Myocyte (in vitro differentiated cells): ENCODE measurements at regions not wholly inside any gene's neighbourhood (a gene's known extent, or its start where the extent isn't known, plus 50 kb on each side); places are given as distances from the start of the nearest gene placed in this dataset.

Experiments
- DNase-seq: peaks from one replicate; pipeline ENCODE4 v3.0.0-alpha.2; 2012; ENCODE audit warnings: low read depth

DNA sequence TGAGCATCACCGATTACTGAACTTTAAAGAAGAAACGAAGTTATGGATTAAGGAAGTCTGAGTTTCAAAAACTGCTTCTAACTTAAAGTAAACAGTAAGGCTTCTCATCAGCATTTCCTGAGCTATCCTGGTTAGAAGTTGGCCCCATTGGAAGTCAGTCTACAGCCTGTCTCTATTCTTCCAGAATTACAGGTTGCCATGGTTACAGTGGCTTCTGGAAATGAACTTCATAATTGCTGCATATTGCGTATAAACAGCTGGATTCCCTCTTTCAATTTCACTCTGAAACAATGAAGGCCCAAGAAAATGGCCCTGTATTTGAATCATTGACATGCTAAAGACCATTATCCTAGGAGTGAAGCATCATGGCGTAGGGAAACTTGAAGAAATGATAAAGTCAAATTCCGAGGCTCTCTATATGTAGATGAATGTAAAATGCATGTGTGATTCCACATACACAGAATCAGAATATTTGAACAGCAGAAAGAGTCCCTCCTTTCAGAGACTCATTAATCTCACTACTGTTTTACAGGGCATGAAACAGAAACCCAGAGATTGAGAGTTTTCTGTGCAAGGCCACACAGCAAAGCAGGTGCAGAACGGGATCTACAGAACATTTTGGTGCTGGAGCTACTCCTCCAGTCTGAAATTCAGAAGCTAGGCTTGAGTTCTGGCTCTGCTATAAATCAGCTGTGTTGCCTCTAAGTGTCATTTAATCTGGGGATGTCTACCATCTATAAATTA is 856.4 kb upstream of the CELF4 start:
- DNase-seq = no peak

DNA sequence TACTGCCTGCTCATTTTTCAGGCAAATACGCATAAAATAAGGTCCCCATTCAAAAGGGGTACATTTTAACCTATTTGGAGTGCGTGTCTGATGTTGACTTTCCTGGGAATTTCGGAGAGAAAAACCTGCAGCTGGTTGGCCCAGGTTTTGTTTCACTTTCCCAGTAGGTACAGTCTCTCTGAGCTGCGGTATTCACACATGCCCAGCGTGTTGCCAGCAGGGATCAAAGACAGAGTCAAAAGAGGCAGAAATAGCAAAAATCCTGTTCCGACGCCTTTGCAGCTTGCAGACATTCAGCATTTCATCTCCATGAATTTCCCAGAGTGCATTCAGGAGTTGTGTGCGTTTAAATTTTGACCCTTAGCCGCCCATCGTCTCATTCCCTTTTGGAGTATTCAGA is 855.4 kb upstream of the CELF4 start:
- DNase-seq = no peak

- no peak for DNase-seq
These were observed 855.0 kb upstream of the CELF4 start for GRCh38 chr18:38420611-38421010.

DNA sequence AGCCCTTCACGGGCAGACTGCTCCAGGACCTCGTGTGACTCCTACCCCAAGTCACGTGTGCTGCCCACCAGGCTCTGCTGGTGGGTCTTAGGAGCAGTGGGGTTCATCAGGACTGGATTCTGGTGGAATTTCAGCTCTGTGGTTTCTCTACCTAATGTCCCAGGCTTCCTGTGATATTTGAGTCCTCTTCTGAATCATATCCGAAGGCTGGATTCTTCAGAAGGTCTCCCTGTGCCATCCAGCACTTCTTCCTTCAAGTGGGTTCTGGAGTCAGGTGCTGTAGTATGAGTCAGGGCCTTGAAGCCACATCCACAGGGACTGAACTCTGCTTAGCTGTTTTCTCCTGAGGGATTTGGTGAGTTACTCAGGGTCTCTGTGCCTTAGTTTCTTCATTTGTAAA is 850.2 kb upstream of the CELF4 start:
- DNase-seq = no peak

DNA sequence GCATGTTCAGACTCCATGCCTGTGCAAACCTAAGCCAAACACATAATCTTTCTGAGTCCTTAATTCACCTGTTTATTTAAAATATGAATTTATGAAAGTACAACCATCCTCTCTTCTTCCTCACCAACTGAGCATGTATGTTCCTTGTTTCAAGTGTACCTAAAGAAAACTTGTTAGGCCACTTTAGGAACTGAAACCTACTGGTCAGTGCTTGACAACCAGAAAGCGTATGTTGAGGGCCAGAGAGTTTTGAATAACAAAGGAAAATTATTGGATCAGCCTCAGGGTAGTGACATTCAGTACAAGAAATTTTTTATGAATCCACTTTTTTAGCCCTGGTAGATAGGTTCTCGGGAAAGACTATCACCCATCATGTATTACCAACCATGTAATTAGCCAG is 847.6 kb upstream of the CELF4 start:
- DNase-seq = no peak

DNA sequence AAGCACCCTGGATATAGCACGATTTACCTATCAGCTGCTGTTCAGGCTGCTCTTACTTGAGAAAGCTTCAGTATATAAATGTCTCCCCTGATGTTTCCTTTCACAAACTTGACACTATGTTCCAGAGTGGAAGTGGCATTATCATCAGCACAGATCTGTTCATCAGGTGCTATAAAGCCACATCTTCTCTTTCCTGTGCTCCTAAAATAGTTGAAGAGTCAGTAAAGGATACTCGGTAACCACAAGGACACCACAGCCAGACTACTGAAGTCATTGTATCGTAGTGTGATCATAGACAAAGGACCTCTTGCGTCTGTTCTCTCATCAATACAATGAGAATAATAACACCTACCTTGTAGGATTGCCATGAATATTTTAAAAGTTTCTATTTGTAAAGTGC is 841.0 kb upstream of the CELF4 start:
- no peak for DNase-seq

DNA sequence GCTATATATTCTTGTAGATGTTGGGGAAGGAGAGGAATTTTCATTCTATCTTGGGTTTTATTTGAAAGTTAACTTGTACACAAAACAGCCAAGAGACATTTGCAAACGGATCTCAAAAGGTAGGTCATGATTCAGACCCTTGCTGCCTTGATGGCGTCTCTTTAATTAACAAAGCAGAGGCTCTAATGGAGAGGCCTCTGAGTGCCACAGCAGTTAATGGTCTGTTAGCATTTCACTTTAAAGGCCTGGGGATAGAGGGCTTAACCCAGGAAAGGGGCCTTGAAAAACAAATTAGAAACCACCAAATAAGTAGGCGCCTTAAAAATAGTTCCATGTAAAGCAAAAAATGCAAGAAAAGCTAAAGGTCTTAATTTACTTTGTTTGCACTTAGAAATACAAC is 836.9 kb upstream of the CELF4 start:
- DNase-seq = no peak

DNA sequence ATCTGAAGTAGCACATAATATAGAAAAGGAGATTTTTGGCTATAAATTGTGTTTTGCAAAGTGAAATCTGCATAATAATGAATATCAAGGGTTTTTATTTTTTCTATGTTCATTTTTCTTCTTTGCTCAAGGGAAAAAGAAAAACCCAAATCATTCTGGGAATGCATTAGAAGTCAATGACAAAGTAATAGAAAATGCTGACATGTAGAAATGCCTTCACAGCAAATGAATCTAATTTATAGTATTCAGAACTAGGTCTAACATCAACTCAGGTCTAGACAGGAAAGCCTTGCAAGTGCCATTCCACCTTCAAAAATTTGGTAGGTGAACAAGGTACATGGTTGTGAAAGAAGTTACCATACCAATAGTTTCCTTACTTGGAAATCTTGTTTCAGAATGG is 831.5 kb upstream of the CELF4 start:
- DNase-seq = no peak

DNA sequence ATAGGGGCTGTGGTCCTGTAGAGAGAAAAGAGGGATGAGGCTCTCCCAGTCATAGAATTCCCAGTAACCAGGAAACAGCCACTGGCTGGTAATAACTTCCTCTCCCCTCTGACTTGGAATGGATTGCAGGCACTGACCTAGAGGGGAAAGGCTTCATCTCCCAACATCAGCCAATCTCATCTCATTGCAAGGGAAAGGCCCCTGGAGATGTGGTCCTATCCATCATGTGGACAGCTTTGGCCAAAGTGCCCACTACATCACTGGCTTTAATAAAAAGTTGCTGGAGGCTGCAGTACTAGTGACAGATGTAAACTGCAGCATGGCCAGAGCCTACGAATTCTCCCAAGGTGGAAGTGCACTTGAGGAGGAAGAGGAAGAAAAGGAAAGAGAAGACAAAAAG is 820.5 kb upstream of the CELF4 start:
- DNase-seq = no peak

DNA sequence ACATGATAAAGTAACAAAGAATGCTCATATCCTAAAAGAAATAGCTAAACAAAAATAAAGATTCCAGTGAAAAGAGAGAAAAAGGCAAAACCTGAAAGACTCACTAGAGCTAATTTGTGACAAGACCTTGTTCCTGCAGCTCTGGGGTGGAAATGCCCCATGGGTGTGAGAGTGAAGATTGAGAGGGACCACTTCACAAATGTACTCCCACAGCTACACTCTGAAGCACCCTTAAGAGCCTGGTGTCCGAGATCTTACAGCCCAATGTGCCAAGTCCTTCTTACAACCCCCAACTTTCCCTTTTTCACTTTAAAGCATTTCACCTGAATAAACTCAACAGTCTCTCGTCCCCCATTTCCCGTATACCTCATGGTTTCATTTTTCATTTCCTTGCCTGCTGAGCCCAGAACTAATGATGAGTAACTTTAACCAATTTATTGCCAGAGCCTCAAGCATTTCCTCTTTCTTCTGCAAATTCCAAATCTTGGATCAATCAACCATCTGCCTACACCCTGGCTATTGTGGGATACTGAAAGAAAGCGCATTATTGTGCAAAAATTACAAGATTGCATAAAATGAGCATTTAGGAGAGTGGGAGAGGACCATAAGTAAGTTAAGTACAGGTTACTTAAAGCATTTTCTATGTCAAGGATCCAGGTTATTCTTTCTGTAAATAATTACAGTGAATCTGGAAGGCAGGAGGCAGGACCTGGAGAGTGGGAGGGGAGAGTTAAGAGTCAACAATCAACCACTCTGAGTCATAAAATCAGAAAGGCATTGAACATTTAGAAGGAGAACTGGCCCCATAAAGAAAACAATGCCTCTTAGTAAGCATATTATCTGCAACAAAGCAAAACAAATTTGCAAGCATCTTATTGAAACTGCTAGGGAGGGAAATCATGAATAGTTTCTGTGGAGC is 804.4 kb upstream of the CELF4 start:
- no peak for DNase-seq

DNA sequence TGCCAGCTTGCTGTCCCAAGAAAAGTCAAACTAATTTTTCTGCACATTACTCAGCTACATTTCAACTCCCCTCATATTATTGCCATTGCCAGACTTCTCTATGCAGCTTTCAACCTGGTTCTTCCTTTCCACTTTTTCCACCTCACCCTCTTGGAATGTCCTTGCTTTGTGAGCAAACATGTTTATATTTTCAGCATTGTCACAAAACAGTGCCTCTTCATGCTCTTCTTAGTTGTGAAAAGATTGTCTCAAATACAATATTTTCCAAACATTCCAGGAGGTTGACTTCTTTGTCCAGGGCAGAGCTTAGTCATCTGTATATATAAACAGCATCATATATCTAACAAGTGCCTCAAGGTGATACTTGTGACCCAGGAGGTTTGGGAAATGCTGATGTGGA is 803.3 kb upstream of the CELF4 start:
- DNase-seq = no peak

DNA sequence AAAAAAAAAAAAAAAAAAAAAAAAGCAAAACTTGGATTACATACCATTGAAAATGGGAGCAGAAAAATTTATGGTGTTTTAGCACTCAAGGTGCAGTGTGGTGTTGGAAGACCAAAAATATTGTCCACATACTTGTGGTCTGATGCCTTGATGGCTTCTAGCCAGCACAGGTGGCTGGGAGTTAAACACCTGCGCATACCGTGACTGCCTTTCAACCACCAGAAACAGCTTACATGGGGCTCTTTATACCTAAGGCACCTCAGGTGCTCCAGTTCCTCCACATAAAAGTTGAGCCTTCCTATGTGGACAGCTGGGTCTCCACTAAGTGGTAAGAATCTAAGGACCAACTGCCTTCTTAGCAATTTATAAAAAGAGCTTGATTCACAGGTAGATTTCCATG is 802.6 kb upstream of the CELF4 start:
- DNase-seq = no peak

- DNase-seq = no peak
These were observed 801.9 kb upstream of the CELF4 start for GRCh38 chr18:38367473-38367872.

DNA sequence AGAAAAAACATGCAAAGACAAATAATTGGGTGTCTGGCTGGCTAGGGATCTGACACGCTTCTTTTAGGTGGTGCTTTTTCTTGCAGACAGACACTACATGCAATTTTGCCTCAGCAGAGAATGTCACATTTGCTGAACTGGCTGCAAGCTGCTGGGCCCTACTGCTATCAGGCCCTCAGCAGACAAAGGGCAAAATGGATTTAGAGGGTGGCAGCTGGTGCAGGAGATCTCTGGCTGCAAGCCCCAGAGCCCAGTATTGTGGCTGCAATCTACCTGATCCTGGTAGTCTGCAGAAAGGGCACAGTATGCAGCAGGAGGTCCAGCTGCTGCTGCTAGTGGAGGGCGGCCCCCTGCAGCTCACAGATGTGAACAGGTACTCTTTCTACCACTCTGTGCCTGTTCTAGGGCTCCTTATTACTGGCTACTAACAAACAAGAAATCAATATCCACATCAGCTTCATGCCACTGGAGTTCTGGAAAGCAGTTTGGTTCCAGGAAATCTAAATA is 796.7 kb upstream of the CELF4 start:
- no peak for DNase-seq

DNA sequence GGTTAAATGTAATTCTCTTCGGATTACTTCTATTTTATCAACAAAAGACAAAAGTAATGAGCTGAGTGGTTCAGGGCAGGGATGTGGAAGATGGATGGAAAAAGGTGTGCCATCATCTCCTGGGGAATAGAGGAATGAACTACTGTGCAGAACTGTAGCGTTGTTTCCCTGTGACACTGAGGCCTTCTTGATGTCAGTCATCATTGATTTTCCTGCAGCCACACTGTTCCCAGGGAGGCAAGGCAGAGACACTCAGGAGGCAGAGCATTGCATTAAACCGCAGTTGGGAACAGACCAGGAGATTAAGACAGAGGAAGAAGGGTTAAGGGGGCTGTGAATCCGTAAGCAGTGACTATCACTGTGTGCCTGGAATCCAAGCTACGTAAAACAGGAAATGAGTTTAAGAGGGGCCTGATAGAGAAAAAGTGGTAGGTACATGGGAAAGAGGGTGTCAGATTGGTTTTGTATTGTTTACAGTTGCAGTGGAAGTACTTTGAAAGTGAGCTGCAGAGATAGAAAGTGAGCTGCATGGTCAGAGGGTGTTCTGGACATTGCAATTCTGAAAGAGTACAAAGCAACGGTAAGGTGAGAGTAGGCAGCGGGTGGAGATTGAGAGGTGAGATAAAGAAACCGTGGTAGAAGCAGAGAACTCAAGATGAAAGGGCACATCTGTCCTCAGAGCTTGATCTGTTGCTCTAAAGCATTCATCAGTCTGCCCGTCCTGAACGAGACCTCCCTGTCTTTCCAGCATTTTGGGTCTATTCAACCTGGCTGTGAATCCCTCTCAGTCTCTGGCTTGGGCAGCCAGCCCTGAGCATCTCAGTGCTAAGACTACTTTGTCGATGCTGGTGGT is 793.4 kb upstream of the CELF4 start:
- no peak for DNase-seq

- no peak for DNase-seq
These were observed 787.6 kb upstream of the CELF4 start for GRCh38 chr18:38353149-38353548.

- no peak for DNase-seq
These were observed 784.5 kb upstream of the CELF4 start for GRCh38 chr18:38350141-38350540.

DNA sequence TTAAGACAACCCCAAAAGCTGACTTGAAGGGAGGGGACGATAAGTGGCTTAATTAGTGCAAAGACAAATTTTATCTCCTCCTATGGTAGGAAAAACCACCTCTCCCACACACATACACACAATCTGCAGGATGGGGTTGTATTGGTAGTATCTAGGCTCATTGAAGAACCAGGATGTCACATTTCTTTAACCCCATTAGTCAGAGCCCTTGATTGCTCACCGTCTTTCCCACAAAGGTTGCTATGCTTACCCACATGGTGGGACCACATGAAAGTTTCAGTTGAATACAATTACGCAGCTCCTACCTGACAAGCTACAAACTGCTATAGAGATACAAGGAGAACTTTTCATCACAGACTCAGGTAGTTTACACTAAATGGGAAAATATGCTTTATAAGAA is 765.0 kb upstream of the CELF4 start:
- no peak for DNase-seq

GRCh38 chr18:38329145-38329544 is 763.5 kb upstream of the CELF4 start:
- no peak for DNase-seq

- no peak for DNase-seq
These were observed 756.6 kb upstream of the CELF4 start for GRCh38 chr18:38322206-38322605.

- DNase-seq = no peak
These were observed 755.7 kb upstream of the CELF4 start for GRCh38 chr18:38321262-38321661.

GRCh38 chr18:38318416-38318815 is 752.8 kb upstream of the CELF4 start:
- DNase-seq = no peak
